ENCODE measurements at regions not wholly inside any gene's neighbourhood (a gene's known extent, or its start where the extent isn't known, plus 50 kb on each side); places are given as distances from the start of the nearest gene placed in this dataset.

GRCh38 chr20:52433326-52434040 is 241.9 kb upstream of the ZFP64 start:
- intact Hi-C loops (cut with micrococcal nuclease; ENCODE audit: unreplicated experiment): no loop called here
- no peak for DNase-seq (ENCODE audit: low read depth, low spot score)
- no peaks in the 10 kb centered on the region for H3K79me2 ChIP-seq (ENCODE audit: control insufficient read depth, insufficient read depth, low read length)
- no peak overlapping the region for H2AFZ ChIP-seq (ENCODE audit: control insufficient read depth, low read depth, low read length)
- 66% methylated on average over 2 of the region's 2 CpGs for WGBS (ENCODE audit: insufficient coverage, insufficient replicate concordance, low lambda C conversion rate, missing lambda C conversion rate)
- H3K4me2 ChIP-seq (ENCODE audit: control insufficient read depth, insufficient read depth): no peak overlapping the region
- no peak overlapping the region for H3K9ac ChIP-seq (ENCODE audit: control insufficient read depth, insufficient read depth, low read length)
- no peak for FAIRE-seq
- H3K4me1 ChIP-seq (ENCODE audit: control insufficient read depth, insufficient read depth, low read length): no peaks in the 10 kb centered on the region
- no peak for ATAC-seq
- POLR2A ChIA-PET: no interaction called here
- no peak overlapping the region for H3K27ac ChIP-seq (ENCODE audit: control insufficient read depth, insufficient read depth)
- H3K36me3 ChIP-seq (ENCODE audit: control insufficient read depth in 2 of 2, insufficient read depth in 2 of 2, low read length in 1 of 2): no peaks in the 10 kb centered on the region
- H3K9me3 ChIP-seq (replicated peaks; ENCODE audit: control insufficient read depth, insufficient read depth, low read length): no peaks in the 10 kb centered on the region
- no TSS peak for BruUV-seq (replicated peaks)
- TF ChIP-seq KDM1A (IDR thresholded peaks at IDR 0.05; ENCODE audit: borderline replicate concordance): no peak
- TF ChIP-seq ZBTB40 (IDR thresholded peaks at IDR 0.05; ENCODE audit: borderline replicate concordance): peak; percentile 34; the same call in 1 of the 2 replicates
- no peak for TF ChIP-seq POU2F2 (IDR thresholded peaks at IDR 0.05; ENCODE audit: borderline replicate concordance, low read depth, low read length)
- TF ChIP-seq CBX5 (IDR thresholded peaks at IDR 0.05; ENCODE audit: low read depth): no peak
- TF ChIP-seq SREBF1 (IDR thresholded peaks at IDR 0.05; ENCODE audit: low read length): no peak
- SMC1A ChIA-PET (ENCODE audit: uncharacterized antibody, unreplicated experiment): no interaction called here
- CTCF ChIA-PET: interaction anchor here (0.5 kb wide), 1 partner anchor 716 kb away, joined by 3 read pairs; no protein-coding TSS in a partner anchor
- no peak overlapping the region for H3K4me3 ChIP-seq
- in situ Hi-C loops (cut with MboI): no loop called here
- RAD21 ChIA-PET (ENCODE audit: unreplicated experiment): no interaction called here
- H4K20me1 ChIP-seq (ENCODE audit: control insufficient read depth, insufficient read depth): no peaks in the 10 kb centered on the region
- no peaks in the 10 kb centered on the region for H3K27me3 ChIP-seq (replicated peaks in 1 of 2; ENCODE audit: control insufficient read depth in 2 of 2, insufficient read depth in 2 of 2, low read length in 1 of 2)

Data from GM12878 (cell line).